ENCODE measurements at regions not wholly inside any gene's neighbourhood (a gene's known extent, or its start where the extent isn't known, plus 50 kb on each side); places are given as distances from the start of the nearest gene placed in this dataset.

DNA sequence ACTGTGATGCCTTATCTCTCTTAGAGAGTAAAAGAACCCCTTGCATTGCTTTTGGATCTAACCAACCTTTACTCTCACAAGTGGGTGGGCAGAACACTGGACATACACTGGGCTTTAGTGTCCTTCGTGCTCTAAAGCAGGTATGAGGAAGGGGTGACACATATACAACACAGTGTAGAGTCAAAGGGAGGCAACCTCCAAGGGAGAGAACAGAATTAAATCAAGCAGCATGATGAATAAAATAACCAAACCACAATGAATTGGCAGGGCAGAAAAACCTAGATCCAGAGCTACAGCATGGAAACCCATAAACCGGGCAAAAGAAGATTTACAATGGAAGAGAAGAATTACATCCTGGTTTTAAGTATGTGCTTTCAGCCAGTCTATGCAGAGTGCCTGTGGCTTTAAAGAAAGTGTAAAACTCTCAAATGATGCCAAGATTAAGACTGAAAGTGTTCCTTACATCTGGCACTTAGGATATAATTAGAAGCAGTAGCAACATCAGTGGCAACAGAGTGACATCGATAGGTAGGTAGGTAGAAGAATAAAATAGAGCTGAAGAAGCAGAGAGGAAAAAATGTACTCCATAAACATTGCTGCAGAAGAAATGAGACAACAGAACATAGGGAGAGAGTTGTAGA is 191.7 kb upstream of the ZC3H15 start:
- H3K9me3 ChIP-seq = no peaks in the 10 kb centered on the region
- ATAC-seq (no peak), DNase-seq (no peak)
- TF ChIP-seq, protein P1, sequence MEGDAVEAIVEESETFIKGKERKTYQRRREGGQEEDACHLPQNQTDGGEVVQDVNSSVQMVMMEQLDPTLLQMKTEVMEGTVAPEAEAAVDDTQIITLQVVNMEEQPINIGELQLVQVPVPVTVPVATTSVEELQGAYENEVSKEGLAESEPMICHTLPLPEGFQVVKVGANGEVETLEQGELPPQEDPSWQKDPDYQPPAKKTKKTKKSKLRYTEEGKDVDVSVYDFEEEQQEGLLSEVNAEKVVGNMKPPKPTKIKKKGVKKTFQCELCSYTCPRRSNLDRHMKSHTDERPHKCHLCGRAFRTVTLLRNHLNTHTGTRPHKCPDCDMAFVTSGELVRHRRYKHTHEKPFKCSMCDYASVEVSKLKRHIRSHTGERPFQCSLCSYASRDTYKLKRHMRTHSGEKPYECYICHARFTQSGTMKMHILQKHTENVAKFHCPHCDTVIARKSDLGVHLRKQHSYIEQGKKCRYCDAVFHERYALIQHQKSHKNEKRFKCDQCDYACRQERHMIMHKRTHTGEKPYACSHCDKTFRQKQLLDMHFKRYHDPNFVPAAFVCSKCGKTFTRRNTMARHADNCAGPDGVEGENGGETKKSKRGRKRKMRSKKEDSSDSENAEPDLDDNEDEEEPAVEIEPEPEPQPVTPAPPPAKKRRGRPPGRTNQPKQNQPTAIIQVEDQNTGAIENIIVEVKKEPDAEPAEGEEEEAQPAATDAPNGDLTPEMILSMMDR (IDR thresholded peaks at IDR 0.05) = no peak
- H3K27me3 ChIP-seq = no peaks in the 10 kb centered on the region
- H3K4me1 ChIP-seq = no peaks in the 10 kb centered on the region
- no peaks in the 10 kb centered on the region for H3K36me3 ChIP-seq
- H3K4me3 ChIP-seq = no peak overlapping the region
- H3K27ac ChIP-seq = no peak overlapping the region
- intact Hi-C loops (cut with DNase I) = no loop called here

GRCh38 chr2:186299610-186300009 is 186.4 kb upstream of the ZC3H15 start:
- ATAC-seq = no peak
- intact Hi-C loops (cut with DNase I) = no loop called here
- Histone ChIP-seq H3K9me3 (no peaks in the 10 kb centered on the region), H3K27me3 (no peaks in the 10 kb centered on the region), H3K27ac (no peak overlapping the region), H3K4me3 (no peak overlapping the region), H3K4me1 (no peaks in the 10 kb centered on the region), H3K36me3 (no peaks in the 10 kb centered on the region)
- TF ChIP-seq, protein P1 (IDR thresholded peaks at IDR 0.05) = no peak
- DNase-seq = no peak

DNA sequence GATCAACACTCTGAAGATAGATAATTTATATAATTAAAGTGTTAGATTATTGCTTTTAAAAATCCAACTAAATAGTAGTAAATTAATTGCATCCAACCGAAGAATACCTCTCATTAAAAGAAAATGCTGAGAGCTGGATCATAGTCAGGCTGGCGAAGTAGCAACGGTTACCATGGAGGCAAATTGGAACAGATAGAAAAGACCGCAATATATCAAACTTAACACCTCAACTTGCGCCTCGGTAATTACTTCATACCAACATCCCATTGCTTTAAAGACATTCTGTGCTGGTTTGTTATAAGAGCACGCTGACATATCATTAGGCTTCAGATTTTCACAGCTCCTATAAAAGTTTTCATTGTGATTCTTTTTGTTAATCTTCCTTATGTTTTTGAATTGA is 183.8 kb upstream of the ZC3H15 start:
- no peaks in the 10 kb centered on the region for H3K9me3 ChIP-seq
- intact Hi-C loops (cut with DNase I) = no loop called here
- H3K36me3 ChIP-seq = no peaks in the 10 kb centered on the region
- H3K4me3 ChIP-seq = no peak overlapping the region
- DNase-seq (no peak), ATAC-seq (no peak)
- no peaks in the 10 kb centered on the region for H3K4me1 ChIP-seq
- TF ChIP-seq, protein P1 (IDR thresholded peaks at IDR 0.05) = no peak
- H3K27me3 ChIP-seq = no peaks in the 10 kb centered on the region
- no peak overlapping the region for H3K27ac ChIP-seq

GRCh38 chr2:186303091-186303490 is 183.0 kb upstream of the ZC3H15 start:
- H3K9me3 ChIP-seq = no peaks in the 10 kb centered on the region
- no peak overlapping the region for H3K4me3 ChIP-seq
- TF ChIP-seq, protein P1 (IDR thresholded peaks at IDR 0.05) = no peak
- ATAC-seq = no peak
- intact Hi-C loops (cut with DNase I) = no loop called here
- H3K27ac ChIP-seq = no peak overlapping the region
- H3K27me3 ChIP-seq = no peaks in the 10 kb centered on the region
- no peaks in the 10 kb centered on the region for H3K4me1 ChIP-seq
- no peaks in the 10 kb centered on the region for H3K36me3 ChIP-seq
- no peak for DNase-seq

DNA sequence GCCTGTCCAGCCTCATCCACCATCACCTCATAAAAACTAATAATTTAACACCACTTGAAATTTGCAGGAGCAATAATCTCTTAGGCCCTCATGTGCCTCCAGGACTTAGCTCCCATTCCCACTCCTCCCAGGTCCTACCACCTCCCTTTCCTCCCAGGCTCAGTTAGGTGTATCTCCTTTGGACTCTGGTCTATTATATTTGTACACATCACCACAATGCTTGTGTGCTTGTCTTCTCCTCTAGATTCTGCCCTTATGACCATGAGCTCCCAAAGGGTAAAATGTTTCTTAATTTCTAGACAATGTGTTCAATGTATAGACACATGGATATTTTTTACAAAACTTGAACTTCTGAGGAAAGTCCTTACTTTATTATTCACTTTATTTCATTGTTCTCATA is 182.0 kb upstream of the ZC3H15 start:
- Histone ChIP-seq H3K36me3 (no peaks in the 10 kb centered on the region), H3K27ac (no peak overlapping the region), H3K4me3 (no peak overlapping the region), H3K9me3 (no peaks in the 10 kb centered on the region), H3K27me3 (no peaks in the 10 kb centered on the region), H3K4me1 (no peaks in the 10 kb centered on the region)
- intact Hi-C loops (cut with DNase I) = no loop called here
- TF ChIP-seq, protein P1 (IDR thresholded peaks at IDR 0.05) = no peak
- DNase-seq = no peak
- ATAC-seq = no peak
